GM18861 (cell line): ENCODE measurements at regions not wholly inside any gene's neighbourhood (a gene's known extent, or its start where the extent isn't known, plus 50 kb on each side); places are given as distances from the start of the nearest gene placed in this dataset.

Experiments
- ATAC-seq: cut with Tn5 transposase; IDR thresholded peaks from one replicate; pipeline ENCODE4 v1.9.1; 2021; ENCODE audit not compliant: unreplicated experiment

DNA sequence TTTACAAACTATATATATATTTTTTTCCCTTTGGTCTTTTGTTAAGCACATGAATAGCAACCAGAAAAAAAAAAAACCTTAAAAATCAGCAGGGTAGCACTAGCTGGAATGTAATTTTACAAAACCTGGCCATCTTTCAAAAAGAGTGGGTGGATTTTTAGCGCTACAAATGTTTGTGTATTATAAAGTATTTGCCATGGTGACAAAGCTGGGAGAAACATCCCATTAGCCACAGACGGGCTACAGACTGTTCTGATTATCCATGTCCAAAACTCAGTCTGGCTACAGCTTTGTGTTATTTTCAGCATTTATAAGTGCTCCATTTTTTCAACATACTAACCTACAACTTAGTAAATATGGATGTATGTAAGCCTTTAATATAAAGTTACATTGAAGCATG is 249.5 kb upstream of the TANK start:
- ATAC-seq: no peak

- no peak for ATAC-seq
Measured at GRCh38 chr2:160911258-160911657, 249.0 kb upstream of the TANK start.

DNA sequence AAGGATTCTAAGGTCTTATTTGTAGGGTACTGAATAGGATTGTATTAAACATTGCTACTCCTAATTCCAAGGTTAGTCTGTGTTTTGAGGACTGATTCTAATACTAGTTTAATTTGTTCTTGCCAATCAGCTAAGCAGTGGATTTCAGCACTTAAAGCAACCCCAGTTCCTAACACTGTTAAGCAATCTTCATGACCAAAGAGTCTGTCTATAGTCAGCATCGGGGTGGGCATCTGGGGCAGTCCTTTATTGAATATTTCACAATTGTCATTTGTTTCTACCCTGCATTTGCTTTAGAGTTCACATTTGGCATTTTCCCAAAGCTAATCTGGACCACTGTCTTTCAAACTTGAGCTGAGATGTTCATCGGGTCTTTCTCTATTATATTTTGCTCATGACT is 248.0 kb upstream of the TANK start:
- ATAC-seq: no peak

DNA sequence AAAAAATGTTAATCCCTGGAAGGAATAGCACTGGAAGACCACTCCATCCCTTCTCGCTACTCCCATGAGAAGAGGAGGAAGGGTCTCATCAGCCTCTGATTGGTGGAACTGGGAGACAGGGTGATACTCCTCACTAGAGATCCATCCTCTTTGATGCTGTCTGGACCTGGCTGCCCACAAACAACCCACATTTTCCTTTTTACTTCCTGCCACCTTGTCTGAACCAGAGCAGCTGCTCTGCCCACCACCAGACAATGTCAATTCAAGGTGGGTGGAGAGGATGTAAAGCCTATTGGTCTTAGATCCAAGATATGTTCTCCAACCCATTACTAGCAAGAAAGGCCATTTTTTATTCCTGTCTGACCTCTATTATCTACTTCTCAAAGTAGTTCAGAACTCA is 246.9 kb upstream of the TANK start:
- no peak for ATAC-seq

DNA sequence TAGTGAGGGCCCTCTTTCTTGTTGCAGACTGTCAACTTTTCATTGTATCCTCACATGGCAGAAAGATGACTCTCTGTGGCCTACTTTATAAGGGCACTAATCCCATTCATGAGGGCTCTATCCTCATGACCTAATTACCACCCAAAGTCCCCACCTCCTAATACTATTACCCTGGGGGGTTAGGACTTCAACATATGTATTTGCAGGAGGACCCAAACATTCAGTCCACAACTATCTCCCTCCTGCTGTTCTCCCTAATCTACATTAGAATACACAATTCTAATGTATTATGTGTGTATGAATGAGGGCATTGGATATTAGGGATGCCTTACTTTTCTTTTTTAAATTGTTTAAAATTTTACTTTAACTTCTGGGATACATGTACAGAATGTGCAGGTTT is 246.0 kb upstream of the TANK start:
- no peak for ATAC-seq

- ATAC-seq: no peak
Measured at GRCh38 chr2:160916300-160916699, 243.9 kb upstream of the TANK start.

DNA sequence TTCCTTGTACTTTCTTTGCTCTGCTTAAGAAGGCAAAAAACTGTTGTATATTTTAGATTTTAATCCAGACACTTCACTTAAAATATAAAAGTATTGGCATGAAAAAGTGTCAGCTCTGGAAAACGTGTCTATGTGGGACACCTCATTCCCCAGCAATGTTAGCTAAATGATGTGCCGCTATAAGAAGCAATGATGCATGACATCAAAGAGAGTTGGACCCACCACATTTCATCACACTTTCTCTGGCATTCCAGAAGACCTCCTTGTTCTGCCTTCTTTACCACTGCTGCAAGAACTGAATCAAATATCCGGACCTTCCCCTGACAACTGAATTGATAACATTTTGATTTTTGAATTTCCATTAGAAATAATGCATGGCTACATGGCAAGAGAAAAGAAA is 242.4 kb upstream of the TANK start:
- no peak for ATAC-seq

DNA sequence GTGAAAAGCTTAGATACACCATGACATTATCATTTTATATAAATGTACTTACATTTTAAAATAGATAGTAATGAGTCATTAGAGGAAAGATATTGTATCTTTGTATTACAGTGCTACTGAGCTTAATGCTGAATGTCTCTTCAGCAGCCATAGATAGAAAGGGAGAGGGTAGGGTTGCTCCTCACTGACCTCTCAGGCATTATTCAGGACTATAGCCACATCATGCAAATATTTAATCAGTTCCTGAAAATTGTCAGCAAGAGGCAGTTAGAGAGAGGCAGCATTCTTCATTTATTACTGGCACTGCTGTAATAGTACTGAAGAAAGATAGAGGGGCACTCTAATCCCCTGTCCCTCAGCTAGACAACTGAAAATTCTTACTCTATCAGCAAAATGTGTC is 242.0 kb upstream of the TANK start:
- ATAC-seq: no peak

GRCh38 chr2:160918906-160919503 is 241.2 kb upstream of the TANK start:
- peak; percentile 43 for ATAC-seq

DNA sequence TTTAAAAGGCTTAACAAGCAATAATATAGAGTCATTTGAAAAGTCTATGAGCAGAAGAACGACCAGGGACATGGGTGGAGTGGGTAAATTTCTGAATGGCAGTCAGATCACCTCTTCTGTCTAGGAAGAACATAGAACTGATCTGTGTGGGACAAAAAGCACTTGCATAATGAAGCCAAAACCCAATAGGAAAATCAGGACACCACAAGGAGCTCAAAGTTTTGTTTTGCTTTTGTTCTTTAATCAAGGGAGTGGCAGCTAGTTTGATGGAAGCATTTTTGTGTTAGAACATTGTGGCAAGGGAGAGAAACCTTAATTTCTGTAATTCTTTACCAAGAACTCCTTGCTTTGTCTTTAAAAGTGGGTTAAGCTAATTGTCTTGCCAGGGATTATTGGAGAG is 240.2 kb upstream of the TANK start:
- ATAC-seq: no peak

DNA sequence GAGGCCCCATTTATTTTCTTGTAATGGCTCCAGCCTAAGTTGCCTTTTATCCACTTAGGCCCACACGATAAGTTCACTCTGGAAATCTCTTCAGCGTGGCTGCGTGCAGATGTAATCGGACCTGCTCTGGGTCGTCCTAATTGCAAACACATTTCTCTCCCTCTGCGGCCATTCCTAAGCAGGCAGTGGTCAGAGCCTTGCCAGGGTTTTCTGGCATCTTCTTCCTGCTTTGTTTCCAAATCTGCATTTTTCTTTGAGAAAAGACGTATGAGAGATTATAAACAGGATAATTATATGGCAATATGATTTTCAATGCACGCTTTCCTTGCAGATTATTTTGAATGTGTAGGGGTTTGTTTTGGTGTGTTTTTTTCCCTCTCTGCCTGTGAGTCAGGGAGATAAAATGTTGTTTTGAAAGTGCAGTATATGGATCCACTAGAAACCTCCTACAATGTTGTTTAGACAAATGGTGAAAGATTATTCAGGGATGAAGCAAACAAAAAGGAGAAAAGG is 239.4 kb upstream of the TANK start:
- no peak for ATAC-seq

DNA sequence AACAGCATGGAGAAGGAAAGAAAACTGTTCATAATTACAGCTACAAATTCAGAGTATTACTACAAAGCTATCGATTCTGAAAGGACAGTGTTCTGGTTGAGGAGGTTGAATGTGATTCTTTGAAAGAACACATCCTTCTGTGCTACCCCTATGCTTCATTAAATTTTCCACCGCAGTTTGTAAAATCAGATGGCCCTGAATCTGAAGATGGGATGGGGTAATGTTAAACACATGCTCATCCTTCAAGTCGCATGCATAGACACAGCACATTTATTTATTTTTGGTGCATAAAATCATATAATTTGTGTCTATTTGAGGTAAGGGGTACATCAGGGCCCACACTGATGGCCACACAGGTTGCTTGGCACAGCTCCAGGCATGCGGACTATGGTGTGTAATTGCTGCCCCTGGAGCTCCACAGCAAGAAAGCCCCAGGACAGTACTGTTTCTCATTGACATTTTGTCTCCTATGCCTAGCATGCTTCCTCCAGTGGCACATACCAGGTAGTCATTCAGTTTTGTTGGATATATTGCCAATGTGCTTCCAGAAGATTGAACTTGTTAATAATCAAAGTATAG is 238.8 kb upstream of the TANK start:
- ATAC-seq: no peak

- ATAC-seq: no peak
Measured at GRCh38 chr2:160924936-160925353, 235.3 kb upstream of the TANK start.

- no peak for ATAC-seq
Measured at GRCh38 chr2:160925956-160926355, 234.3 kb upstream of the TANK start.

DNA sequence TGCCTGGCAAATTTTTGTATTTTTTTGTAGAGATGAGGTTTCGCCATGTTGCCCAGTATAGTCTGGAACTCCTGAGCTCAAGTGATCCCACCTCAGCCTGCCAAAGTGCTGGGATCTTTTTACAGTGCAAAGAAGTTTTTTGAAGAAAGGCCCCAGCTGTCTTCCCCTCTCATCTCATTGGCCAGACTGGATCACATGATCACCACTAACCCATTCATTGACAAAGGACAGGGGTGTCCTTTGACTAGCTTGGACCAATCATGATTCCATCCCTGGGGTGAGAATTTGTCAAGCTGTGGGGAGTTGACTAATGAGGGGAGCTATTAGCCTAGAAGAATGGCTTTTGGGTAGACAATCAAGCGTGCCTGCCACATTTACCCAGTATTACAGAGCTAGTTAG is 232.9 kb upstream of the TANK start:
- ATAC-seq: no peak

DNA sequence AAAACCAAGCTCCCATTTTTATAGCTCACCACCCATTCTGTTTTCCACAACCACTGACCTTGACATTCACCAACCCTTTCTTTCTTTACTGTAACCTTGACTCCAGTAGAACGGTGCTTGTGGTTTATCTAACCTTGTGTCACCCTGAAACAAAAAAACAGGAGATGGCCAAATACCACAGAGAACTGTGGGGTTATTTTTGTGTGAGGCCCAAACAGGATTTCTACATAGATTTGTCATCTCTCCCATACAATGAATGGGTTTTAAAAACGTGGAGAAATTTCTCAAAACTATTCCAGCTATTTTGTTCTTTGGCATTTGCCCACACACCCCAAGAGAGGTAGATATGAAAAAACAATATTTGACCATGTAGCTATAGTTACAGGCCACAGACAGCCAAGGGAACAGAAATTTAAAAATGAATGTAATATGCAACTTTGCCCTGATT is 231.3 kb upstream of the TANK start:
- no peak for ATAC-seq

DNA sequence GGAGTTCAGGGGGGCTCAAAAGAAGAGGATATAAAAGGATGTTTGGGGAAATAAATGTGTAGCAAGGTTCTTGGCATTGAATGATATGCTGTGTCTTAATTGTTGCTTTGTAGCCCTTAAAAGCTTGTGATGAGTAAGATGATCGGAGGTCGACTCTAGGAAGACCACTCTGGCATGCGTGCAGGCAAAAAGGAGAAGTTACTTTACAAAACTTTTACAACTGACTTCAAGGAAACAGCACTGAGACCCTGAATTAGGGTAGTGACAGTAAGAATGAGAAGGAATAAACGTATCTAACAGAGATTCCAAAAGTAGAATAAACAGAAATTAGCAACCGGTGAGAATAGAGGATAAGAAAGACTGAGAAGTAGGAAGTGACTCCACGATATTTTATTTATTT is 228.7 kb upstream of the TANK start:
- no peak for ATAC-seq

- ATAC-seq: no peak
Measured at GRCh38 chr2:160932960-160933359, 227.3 kb upstream of the TANK start.

DNA sequence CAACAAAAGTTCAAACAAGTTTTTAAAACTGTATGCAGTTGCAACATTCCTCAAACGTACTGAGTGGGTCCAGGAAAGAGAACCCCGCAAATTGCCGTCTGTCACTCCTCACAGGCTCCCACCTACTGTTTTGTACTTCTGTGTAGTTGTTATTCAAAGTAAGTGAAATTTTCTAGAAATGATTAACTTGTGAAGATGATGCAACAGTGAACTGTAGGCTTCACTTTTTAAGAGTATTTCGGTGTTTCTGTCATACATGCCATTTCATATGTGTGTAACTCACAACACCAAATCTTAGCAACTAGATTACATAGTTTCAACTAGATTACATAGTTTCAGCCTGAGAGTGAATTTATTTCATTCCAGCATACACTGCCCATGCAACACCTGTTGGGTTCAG is 226.0 kb upstream of the TANK start:
- no peak for ATAC-seq

GRCh38 chr2:160934991-160935390 is 225.2 kb upstream of the TANK start:
- ATAC-seq: no peak

- ATAC-seq: no peak
Measured at GRCh38 chr2:160936044-160936806, 224.0 kb upstream of the TANK start.

GRCh38 chr2:160940271-160940670 is 220.0 kb upstream of the TANK start:
- ATAC-seq: no peak
